ENCODE measurements at regions not wholly inside any gene's neighbourhood (a gene's known extent, or its start where the extent isn't known, plus 50 kb on each side); places are given as distances from the start of the nearest gene placed in this dataset.
A peak's percentile ranks its signal among the peaks of the same experiment; 100 is the strongest.
"Not testable (repeated sequence)": the region's sequence is repeated elsewhere in the genome, so short reads cannot be mapped to it uniquely, and the experiment has no call there.

GRCh38 chr11:16596231-16596630, 142.2 kb upstream of the C11orf58 start:
- 55 to 76% (median 57%) methylated on average over 2 of the region's 2 CpGs for WGBS, 3 donors
- peaks cover 44% of the 10 kb centered on the region for H3K4me1 ChIP-seq
- intact Hi-C loops (cut with DNase I), result no loop called here
- ATAC-seq, result no peak
- H3K27ac ChIP-seq, result no peak overlapping the region
- no peaks in the 10 kb centered on the region for H3K9me3 ChIP-seq
- DNase-seq, result no peak
- H3K36me3 ChIP-seq (ENCODE audit: insufficient read depth in 1 of 2, low read depth in 1 of 2), result no peaks in the 10 kb centered on the region
- TF ChIP-seq, protein P1, sequence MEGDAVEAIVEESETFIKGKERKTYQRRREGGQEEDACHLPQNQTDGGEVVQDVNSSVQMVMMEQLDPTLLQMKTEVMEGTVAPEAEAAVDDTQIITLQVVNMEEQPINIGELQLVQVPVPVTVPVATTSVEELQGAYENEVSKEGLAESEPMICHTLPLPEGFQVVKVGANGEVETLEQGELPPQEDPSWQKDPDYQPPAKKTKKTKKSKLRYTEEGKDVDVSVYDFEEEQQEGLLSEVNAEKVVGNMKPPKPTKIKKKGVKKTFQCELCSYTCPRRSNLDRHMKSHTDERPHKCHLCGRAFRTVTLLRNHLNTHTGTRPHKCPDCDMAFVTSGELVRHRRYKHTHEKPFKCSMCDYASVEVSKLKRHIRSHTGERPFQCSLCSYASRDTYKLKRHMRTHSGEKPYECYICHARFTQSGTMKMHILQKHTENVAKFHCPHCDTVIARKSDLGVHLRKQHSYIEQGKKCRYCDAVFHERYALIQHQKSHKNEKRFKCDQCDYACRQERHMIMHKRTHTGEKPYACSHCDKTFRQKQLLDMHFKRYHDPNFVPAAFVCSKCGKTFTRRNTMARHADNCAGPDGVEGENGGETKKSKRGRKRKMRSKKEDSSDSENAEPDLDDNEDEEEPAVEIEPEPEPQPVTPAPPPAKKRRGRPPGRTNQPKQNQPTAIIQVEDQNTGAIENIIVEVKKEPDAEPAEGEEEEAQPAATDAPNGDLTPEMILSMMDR (IDR thresholded peaks at IDR 0.05), result no peak
- H3K27me3 ChIP-seq (ENCODE audit: insufficient read depth in 3 of 3, low read length in 2 of 3), result no peaks in the 10 kb centered on the region
- no peak overlapping the region for H3K4me3 ChIP-seq

- no peaks in the 10 kb centered on the region for H3K9me3 ChIP-seq
- TF ChIP-seq, protein P1 (IDR thresholded peaks at IDR 0.05), result no peak
- no peaks in the 10 kb centered on the region for H3K36me3 ChIP-seq (ENCODE audit: insufficient read depth in 1 of 2, low read depth in 1 of 2)
- peaks cover 44% of the 10 kb centered on the region for H3K4me1 ChIP-seq
- intact Hi-C loops (cut with DNase I), result no loop called here
- DNase-seq (no peak), ATAC-seq (no peak)
- no peak overlapping the region for H3K27ac ChIP-seq
- H3K4me3 ChIP-seq, result no peak overlapping the region
- no peaks in the 10 kb centered on the region for H3K27me3 ChIP-seq (ENCODE audit: insufficient read depth in 3 of 3, low read length in 2 of 3)
These were observed 147.3 kb upstream of the C11orf58 start for GRCh38 chr11:16591157-16591556.

- H3K4me1 ChIP-seq, result peaks cover 54% of the 10 kb centered on the region
These were observed 150.8 kb upstream of the C11orf58 start for GRCh38 chr11:16587670-16588069.

DNA sequence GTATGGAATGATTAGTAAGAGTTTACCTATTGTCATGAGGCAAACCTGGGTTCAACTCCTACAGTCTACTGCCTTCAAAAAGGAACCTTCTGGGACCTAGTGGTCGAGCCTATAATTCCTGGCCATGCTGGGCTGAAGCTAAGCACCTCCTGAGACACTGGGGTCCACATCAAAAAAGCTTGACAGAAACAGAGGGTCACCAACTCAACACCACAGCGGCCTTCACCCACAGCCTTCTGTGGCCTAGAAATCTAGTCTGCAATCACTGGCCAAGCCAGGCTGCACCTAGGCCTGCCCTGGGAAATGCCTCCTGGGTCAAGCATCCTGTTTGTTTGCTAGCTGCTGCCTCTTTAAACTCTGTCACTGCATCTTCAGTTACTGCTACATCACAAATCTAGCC, 153.9 kb upstream of the C11orf58 start:
- intact Hi-C loops (cut with DNase I), result no loop called here
- WGBS, 3 donors, result 89 to 98% (median 90%) methylated on average over 2 of the region's 2 CpGs
- no peaks in the 10 kb centered on the region for H3K36me3 ChIP-seq (ENCODE audit: insufficient read depth in 1 of 2, low read depth in 1 of 2)
- ATAC-seq, result no peak
- no peaks in the 10 kb centered on the region for H3K9me3 ChIP-seq
- TF ChIP-seq, protein P1 (IDR thresholded peaks at IDR 0.05), result no peak
- no peak for DNase-seq
- no peaks in the 10 kb centered on the region for H3K27me3 ChIP-seq (ENCODE audit: insufficient read depth in 3 of 3, low read length in 2 of 3)
- H3K4me3 ChIP-seq, result no peak overlapping the region
- no peak overlapping the region for H3K27ac ChIP-seq
- peaks cover 41% of the 10 kb centered on the region for H3K4me1 ChIP-seq

More at GRCh38 chr11:16587670-16588069, 150.8 kb upstream of the C11orf58 start:
- TF ChIP-seq, protein P1 (IDR thresholded peaks at IDR 0.05), result no peak
- no peaks in the 10 kb centered on the region for H3K36me3 ChIP-seq (ENCODE audit: insufficient read depth in 1 of 2, low read depth in 1 of 2)
- H3K9me3 ChIP-seq, result no peaks in the 10 kb centered on the region
- intact Hi-C loops (cut with DNase I), result loop anchor here in 1 of 2 donors (5.0 kb wide), 1 partner anchor 55 kb away; no protein-coding TSS in a partner anchor
- H3K4me3 ChIP-seq, result no peak overlapping the region
- ATAC-seq, result peak; percentile 85 to 96 (median 90)
- WGBS, 3 donors, result 6 to 16% (median 7%) methylated on average over 1 of the region's 1 CpG
- no peaks in the 10 kb centered on the region for H3K27me3 ChIP-seq (ENCODE audit: insufficient read depth in 3 of 3, low read length in 2 of 3)
- peak overlapping the region; percentile 28 for H3K27ac ChIP-seq
- DNase-seq, result peak; percentile 18 to 73

DNA sequence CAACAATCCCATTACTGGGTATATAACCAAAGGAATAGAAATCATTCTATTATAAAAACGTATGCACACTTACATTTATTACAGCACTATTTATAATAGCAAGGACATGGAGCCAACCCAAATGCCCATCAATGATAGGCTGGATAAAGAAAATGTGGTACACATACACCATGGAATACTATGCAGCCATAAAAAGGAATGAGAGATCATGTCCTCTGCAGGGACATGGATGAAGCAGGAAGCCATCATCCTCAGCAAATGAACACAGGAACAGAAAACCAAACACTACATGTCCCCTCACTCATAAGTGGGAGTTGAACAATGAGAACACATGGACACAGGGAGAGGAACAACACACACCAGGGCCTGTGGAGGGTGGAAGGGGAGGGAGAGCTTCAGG, 157.4 kb upstream of the C11orf58 start:
- not testable (repeated sequence) for ATAC-seq
- 79 to 90% (median 86%) methylated on average over 1 of the region's 1 CpG for WGBS, 3 donors

More for the DNA sequence above, 157.4 kb upstream of the C11orf58 start:
- H3K9me3 ChIP-seq; H3K27ac ChIP-seq; H3K27me3 ChIP-seq (ENCODE audit: insufficient read depth in 3 of 3, low read length in 2 of 3); H3K36me3 ChIP-seq (ENCODE audit: insufficient read depth in 1 of 2, low read depth in 1 of 2); DNase-seq; H3K4me3 ChIP-seq; intact Hi-C loops (cut with DNase I): not testable (repeated sequence)
- peaks cover 30% of the 10 kb centered on the region for H3K4me1 ChIP-seq
